Ovary (tissue), 7 donors: ENCODE measurements at regions not wholly inside any gene's neighbourhood (a gene's known extent, or its start where the extent isn't known, plus 50 kb on each side); places are given as distances from the start of the nearest gene placed in this dataset.

Source experiments
- DNase-seq, 5 donors: peaks; one replicate each; pipeline ENCODE4 v3.0.0-alpha.2; 2019 to 2020
- H3K27ac ChIP-seq, 2 donors: fragments of 200-600 bp; one replicate each; pipeline versions ENCODE4 v1.5.1 to v1.8.0; 2019 to 2022
- H3K27me3 ChIP-seq: fragments of 200-600 bp; one replicate; pipeline ENCODE4 v1.8.0; 2022
- H3K36me3 ChIP-seq: fragments of 200-600 bp; sonication (generic); one replicate; pipeline ENCODE4 v1.5.1; 2019
- H3K4me1 ChIP-seq: one replicate; pipeline ENCODE4 v1.8.1; 2013; ENCODE audit warnings: mild to moderate bottlenecking, moderate library complexity; ENCODE audit not compliant: insufficient read depth
- H3K4me3 ChIP-seq: fragments of 200-600 bp; sonication (generic); one replicate; pipeline ENCODE4 v1.5.1; 2017
- H3K9me3 ChIP-seq, 2 donors: fragments of 200-600 bp in 1 of 2; sonication (generic) in 1 of 2; one replicate each; pipeline versions ENCODE4 v1.5.1 to v1.8.1; 2013 to 2019; ENCODE audit warnings: mild to moderate bottlenecking in 1 of 2, moderate library complexity in 1 of 2
- CTCF ChIP-seq, 3 donors: fragments of 450-650 bp in 2 of 3; fragments of 200-600 bp in 1 of 3; IDR thresholded peaks; one replicate each; pipeline versions ENCODE4 v1.5.1 to v1.8.0; 2016 to 2022; ENCODE audit warnings: antibody characterized with exemption in 3 of 3, mild to moderate bottlenecking in 1 of 3
- EP300 ChIP-seq: sonication (generic); formaldehyde crosslinking; IDR thresholded peaks from one replicate; pipeline ENCODE4 v1.6.1; 2017; ENCODE audit warnings: antibody characterized with exemption
- POLR2A ChIP-seq: fragments of 450-650 bp; IDR thresholded peaks from one replicate; pipeline ENCODE4 v1.6.1; 2017; ENCODE audit warnings: antibody characterized with exemption, mild to moderate bottlenecking, moderate library complexity
- WGBS, 3 donors: extraction: QIAGEN DNeasy Blood & Tissue Kit in 1 of 3; methylation state at CpG; one replicate each; pipeline versions ENCODE4 v1.1.5 to v1.1.7; 2013 to 2017; 5-methylcytosine and 5-hydroxymethylcytosine counted together
- intact Hi-C, 4 donors: fragments of 100-400 bp; cut with DNase I; formaldehyde crosslinking; loops; one replicate each; pipeline versions ENCODE4 v1.11.0 to v1.15.1; 2022 to 2023
- donor health status: DM: no; HTN: no; CAD: no; lungs with moderate emphysema.
- donor health status: DM: no; HTN: no; CAD: no.
- donor health status: Bipolar disorder and iron deficiency.
- donor health status: DM: no; HTN: no; CAD: no.
- donor health status: DM: yes; HTN: yes; CAD: no.

GRCh38 chr7:34333184-34333583 is 324.8 kb upstream of the NPSR1 start:
- Histone ChIP-seq H3K9me3 (no peaks in the 10 kb centered on the region), H3K4me1 (no peaks in the 10 kb centered on the region), H3K36me3 (no peaks in the 10 kb centered on the region), H3K27me3 (no peaks in the 10 kb centered on the region), H3K4me3 (no peak overlapping the region), H3K27ac (no peak overlapping the region)
- TF ChIP-seq EP300 (no peak), CTCF (IDR thresholded peaks at IDR 0.05) (no peak), POLR2A (no peak)
- intact Hi-C loops = no loop called here
- WGBS, 3 donors = 86 to 91% (median 89%) methylated on average over 2 of the region's 2 CpGs
- DNase-seq = no peak

- Histone ChIP-seq H3K4me1 (no peaks in the 10 kb centered on the region), H3K27me3 (no peaks in the 10 kb centered on the region), H3K36me3 (no peaks in the 10 kb centered on the region), H3K27ac (no peak overlapping the region), H3K9me3 (no peaks in the 10 kb centered on the region), H3K4me3 (no peak overlapping the region)
- 69 to 74% (median 70%) methylated on average over 4 of the region's 4 CpGs for WGBS, 3 donors
- DNase-seq = no peak
- TF ChIP-seq POLR2A = no peak
- TF ChIP-seq CTCF (IDR thresholded peaks at IDR 0.05) = no peak
- TF ChIP-seq EP300 = no peak
- intact Hi-C loops = no loop called here
These were observed 324.1 kb upstream of the NPSR1 start for GRCh38 chr7:34333925-34334324.

GRCh38 chr7:34337163-34337562 is 320.9 kb upstream of the NPSR1 start:
- Histone ChIP-seq H3K27me3 (no peaks in the 10 kb centered on the region), H3K27ac (no peak overlapping the region), H3K9me3 (no peaks in the 10 kb centered on the region), H3K4me3 (no peak overlapping the region), H3K4me1 (no peaks in the 10 kb centered on the region), H3K36me3 (no peaks in the 10 kb centered on the region)
- intact Hi-C loops = no loop called here
- no peak for TF ChIP-seq CTCF (IDR thresholded peaks at IDR 0.05)
- no peak for TF ChIP-seq EP300
- TF ChIP-seq POLR2A = no peak
- no peak for DNase-seq
- whole genome bisulfite sequencing, 3 donors = 81 to 86% (median 85%) methylated on average over 1 of the region's 1 CpG

- DNase-seq = no peak
- intact Hi-C loops = no loop called here
- H3K9me3 ChIP-seq = no peaks in the 10 kb centered on the region
- H3K4me1 ChIP-seq = no peaks in the 10 kb centered on the region
- TF ChIP-seq CTCF (IDR thresholded peaks at IDR 0.05) (no peak), POLR2A (no peak)
- no peaks in the 10 kb centered on the region for H3K27me3 ChIP-seq
- no peak overlapping the region for H3K4me3 ChIP-seq
- H3K36me3 ChIP-seq = no peaks in the 10 kb centered on the region
- 33 to 60% (median 45%) methylated on average over 3 of the region's 3 CpGs for WGBS, 3 donors
- H3K27ac ChIP-seq = no peak overlapping the region
These were observed 319.0 kb upstream of the NPSR1 start for GRCh38 chr7:34338961-34339526.
